ENCODE measurements at regions not wholly inside any gene's neighbourhood (a gene's known extent, or its start where the extent isn't known, plus 50 kb on each side); places are given as distances from the start of the nearest gene placed in this dataset.

DNA sequence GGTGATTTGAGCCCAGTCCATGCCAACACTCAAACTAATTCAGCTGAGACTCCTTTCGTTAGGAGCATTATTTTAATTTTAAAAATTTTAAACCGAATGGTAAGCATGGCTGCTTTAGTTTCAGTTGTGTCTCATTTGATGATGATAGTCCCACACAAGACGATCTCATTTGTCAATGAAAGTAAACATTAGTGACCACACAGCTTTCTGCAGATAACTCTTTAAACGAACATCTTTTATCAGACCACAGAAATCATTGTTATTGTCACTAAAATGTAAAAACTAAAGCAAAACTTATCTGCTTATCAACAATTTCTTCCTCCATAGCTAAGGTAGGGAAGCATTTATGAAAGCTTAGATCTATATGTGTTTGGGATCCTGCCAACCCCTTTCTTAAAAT, 382.2 kb downstream of the ZFHX3 start:
- 30 to 42% (median 31%) methylated on average over 4 of the region's 4 CpGs for WGBS, 5 donors
- intact Hi-C loops (cut with DNase I; ENCODE audit: low total_unique reads) = no loop called here
- H3K4me1 ChIP-seq = peaks cover 5 to 23% (median 20%) of the 10 kb centered on the region in 6 donors
- peak overlapping the region in 6 of 8 donors; percentile 76 to 99 (median 91) for H3K4me3 ChIP-seq
- H3K27me3 ChIP-seq (replicated peaks in 1 of 7) = no peaks in the 10 kb centered on the region
- H3K36me3 ChIP-seq = no peaks in the 10 kb centered on the region
- no peak for DNase-seq
- TF ChIP-seq POLR2AphosphoS5 (IDR thresholded peaks at IDR 0.05) (no peak), POLR2A (IDR thresholded peaks at IDR 0.05) (no peak)
- TF ChIP-seq, protein P1, sequence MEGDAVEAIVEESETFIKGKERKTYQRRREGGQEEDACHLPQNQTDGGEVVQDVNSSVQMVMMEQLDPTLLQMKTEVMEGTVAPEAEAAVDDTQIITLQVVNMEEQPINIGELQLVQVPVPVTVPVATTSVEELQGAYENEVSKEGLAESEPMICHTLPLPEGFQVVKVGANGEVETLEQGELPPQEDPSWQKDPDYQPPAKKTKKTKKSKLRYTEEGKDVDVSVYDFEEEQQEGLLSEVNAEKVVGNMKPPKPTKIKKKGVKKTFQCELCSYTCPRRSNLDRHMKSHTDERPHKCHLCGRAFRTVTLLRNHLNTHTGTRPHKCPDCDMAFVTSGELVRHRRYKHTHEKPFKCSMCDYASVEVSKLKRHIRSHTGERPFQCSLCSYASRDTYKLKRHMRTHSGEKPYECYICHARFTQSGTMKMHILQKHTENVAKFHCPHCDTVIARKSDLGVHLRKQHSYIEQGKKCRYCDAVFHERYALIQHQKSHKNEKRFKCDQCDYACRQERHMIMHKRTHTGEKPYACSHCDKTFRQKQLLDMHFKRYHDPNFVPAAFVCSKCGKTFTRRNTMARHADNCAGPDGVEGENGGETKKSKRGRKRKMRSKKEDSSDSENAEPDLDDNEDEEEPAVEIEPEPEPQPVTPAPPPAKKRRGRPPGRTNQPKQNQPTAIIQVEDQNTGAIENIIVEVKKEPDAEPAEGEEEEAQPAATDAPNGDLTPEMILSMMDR (IDR thresholded peaks at IDR 0.05 in 8 of 11, conservative IDR thresholded peaks at IDR 0.05 in 3 of 11) = no peak
- H3K9me3 ChIP-seq = no peaks in the 10 kb centered on the region
- peak overlapping the region in 3 of 8 donors; percentile 61 to 80 (median 65) for H3K27ac ChIP-seq

DNA sequence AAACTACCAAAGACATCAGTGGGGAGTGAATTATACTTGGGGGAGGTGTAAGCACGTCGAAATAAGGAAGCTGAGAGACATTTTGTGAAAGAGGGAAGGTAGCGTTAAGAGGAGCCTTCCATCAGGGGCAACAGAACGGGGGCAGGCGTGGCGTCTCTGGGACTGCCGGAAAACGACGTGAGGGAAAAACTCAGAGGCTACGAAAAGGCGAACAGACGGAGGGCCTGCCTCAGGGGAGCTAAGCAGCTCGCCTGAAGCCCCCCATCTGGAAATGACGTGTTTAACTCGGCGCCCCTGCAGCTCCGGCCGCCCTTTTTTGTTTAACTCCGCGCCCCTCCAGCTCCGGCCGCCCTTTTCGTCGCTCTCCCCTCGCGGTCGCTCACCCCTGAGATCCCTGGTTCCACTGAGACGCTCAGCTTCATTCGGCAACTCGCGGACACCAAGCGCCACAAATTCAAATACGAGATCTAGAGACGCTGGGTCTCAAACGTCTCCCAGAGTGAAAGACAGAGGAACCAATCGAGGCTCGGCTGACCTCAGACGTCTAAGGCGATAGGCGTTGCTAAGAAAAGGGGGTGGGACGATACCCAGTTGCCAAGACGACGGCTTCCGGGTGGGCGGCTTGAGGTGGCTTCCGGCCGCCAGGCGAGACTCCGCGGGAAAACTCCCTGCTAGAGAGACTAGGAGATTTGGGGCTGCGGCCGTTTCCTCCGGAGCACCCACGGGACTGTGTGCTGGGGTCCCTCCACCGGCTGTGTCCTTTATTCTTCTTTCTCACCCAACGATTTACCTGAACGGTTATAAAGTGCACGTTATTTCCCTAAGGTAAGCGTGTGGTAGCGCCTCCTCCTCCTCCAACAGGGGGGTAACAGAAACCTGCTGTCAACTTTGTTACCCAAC, 383.2 kb downstream of the ZFHX3 start:
- no peaks in the 10 kb centered on the region for H3K36me3 ChIP-seq
- TF ChIP-seq POLR2A (IDR thresholded peaks at IDR 0.05) (no peak), POLR2AphosphoS5 (IDR thresholded peaks at IDR 0.05) (peak; percentile 38 to 74 (median 69))
- TF ChIP-seq, protein P1 (IDR thresholded peaks at IDR 0.05 in 8 of 11, conservative IDR thresholded peaks at IDR 0.05 in 3 of 11) = peak in 2 of 11 experiments; percentile 4 to 10
- no peaks in the 10 kb centered on the region for H3K9me3 ChIP-seq
- H3K27me3 ChIP-seq (replicated peaks in 1 of 7) = no peaks in the 10 kb centered on the region
- WGBS, 5 donors = 0 to 1% (median 1%) methylated on average over 49 to 60 of the region's 60 CpGs
- H3K4me1 ChIP-seq = peaks cover 5 to 23% (median 20%) of the 10 kb centered on the region in 6 donors
- peak overlapping the region; percentile 18 to 81 (median 66) for H3K27ac ChIP-seq
- DNase-seq = peak; percentile 95
- intact Hi-C loops (cut with DNase I; ENCODE audit: low total_unique reads) = no loop called here
- peak overlapping the region; percentile 76 to 99 (median 90) for H3K4me3 ChIP-seq

DNA sequence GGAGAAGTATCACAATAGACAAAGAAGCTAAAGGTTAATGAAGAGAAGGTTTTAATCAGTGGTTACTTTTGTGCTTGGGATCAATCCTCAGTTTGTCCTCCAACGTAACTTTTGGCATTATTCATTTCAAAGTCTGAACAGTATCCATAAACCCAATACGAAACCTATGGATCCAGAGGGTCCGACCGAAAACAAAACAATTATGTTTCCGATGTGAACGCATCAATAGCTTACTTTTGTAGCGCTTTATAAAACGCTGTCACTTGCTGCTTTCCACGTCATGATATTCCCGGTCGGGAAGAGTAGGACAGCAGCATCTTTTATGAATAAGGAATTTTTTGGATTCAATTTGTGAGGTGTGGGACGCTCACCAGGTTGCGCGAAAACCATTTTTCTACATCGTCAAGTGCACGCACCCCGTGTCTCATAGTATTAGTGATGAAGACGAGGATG, 383.8 kb downstream of the ZFHX3 start:
- WGBS, 5 donors = 2 to 7% (median 3%) methylated on average over 18 of the region's 18 CpGs
- Histone ChIP-seq H3K27ac (peak overlapping the region in 4 of 8 donors; percentile 68 to 81 (median 74)), H3K4me1 (peaks cover 5 to 23% (median 20%) of the 10 kb centered on the region in 6 donors), H3K36me3 (no peaks in the 10 kb centered on the region), H3K9me3 (no peaks in the 10 kb centered on the region), H3K4me3 (peak overlapping the region; percentile 76 to 99 (median 90)), H3K27me3 (replicated peaks in 1 of 7) (no peaks in the 10 kb centered on the region)
- no peak for TF ChIP-seq POLR2A (IDR thresholded peaks at IDR 0.05)
- TF ChIP-seq, protein P1 (IDR thresholded peaks at IDR 0.05 in 8 of 11, conservative IDR thresholded peaks at IDR 0.05 in 3 of 11) = no peak
- no peak for TF ChIP-seq POLR2AphosphoS5 (IDR thresholded peaks at IDR 0.05)
- DNase-seq = no peak
- intact Hi-C loops (cut with DNase I; ENCODE audit: low total_unique reads) = no loop called here
